A673 (cell line): ENCODE measurements at regions not wholly inside any gene's neighbourhood (a gene's known extent, or its start where the extent isn't known, plus 50 kb on each side); places are given as distances from the start of the nearest gene placed in this dataset.

Experiments
- BruUV-seq: library from RNA; stranded (reverse); fragments of 400-500 nt; replicated peaks from 2 replicates; lab custom pipeline; 2021; lab: Mats Ljungman, UMichigan
- CTCF ChIA-PET: fragments of 300-600 bp; sonication (Branson Sonifier 250); formaldehyde crosslinking; loops from one replicate; lab custom pipeline; 2022; ENCODE audit warnings: antibody characterized with exemption; lab: Charles Lee
- POLR2A ChIA-PET: fragments of 300-600 bp; sonication (Branson Sonifier 250); formaldehyde crosslinking; loops from one replicate; lab custom pipeline; 2022; ENCODE audit warnings: antibody characterized with exemption; ENCODE audit not compliant: low non-redundant PET; lab: Charles Lee
- DNase-seq: peaks from one replicate; pipeline ENCODE4 v3.0.0-alpha.2; 2015; ENCODE audit warnings: low spot score
- H3K27ac ChIP-seq: fragments of 200-600 bp; sonication (generic); 2 replicates; pipeline ENCODE4 v1.5.1; 2016; ENCODE audit warnings: mixed run types, low read depth, mild to moderate bottlenecking, mixed read lengths, antibody characterized with exemption, low read length; ENCODE audit not compliant: poor library complexity, severe bottlenecking
- H3K27me3 ChIP-seq: fragments of 200-600 bp; sonication (generic); replicated peaks from 2 replicates; pipeline ENCODE4 v1.6.1; 2017; ENCODE audit warnings: mixed run types, low read depth, mild to moderate bottlenecking, mixed read lengths, antibody characterized with exemption, low read length; ENCODE audit not compliant: insufficient read depth, poor library complexity
- H3K36me3 ChIP-seq: fragments of 200-600 bp; sonication (generic); 2 replicates; pipeline ENCODE4 v1.6.1; 2016; ENCODE audit warnings: mixed run types, mild to moderate bottlenecking, mixed read lengths, antibody characterized with exemption, low read length; ENCODE audit not compliant: insufficient read depth, poor library complexity, severe bottlenecking
- H3K4me1 ChIP-seq: fragments of 200-600 bp; sonication (generic); 2 replicates; pipeline ENCODE4 v1.6.1; 2017; ENCODE audit warnings: mixed run types, mild to moderate bottlenecking, mixed read lengths, antibody characterized with exemption, low read length; ENCODE audit not compliant: insufficient read depth, poor library complexity, severe bottlenecking
- H3K4me3 ChIP-seq: fragments of 200-600 bp; sonication (generic); 2 replicates; pipeline ENCODE4 v1.5.1; 2016; ENCODE audit warnings: low read depth, mixed run types, mild to moderate bottlenecking, mixed read lengths, low read length; ENCODE audit not compliant: poor library complexity, severe bottlenecking
- H3K9me3 ChIP-seq: fragments of 200-600 bp; sonication (generic); 2 replicates; pipeline ENCODE4 v1.6.1; 2016; ENCODE audit warnings: mixed run types, low read depth, mild to moderate bottlenecking, mixed read lengths, antibody characterized with exemption, low read length; ENCODE audit not compliant: poor library complexity, severe bottlenecking
- CTCF ChIP-seq: fragments of 300-800, 200-600 bp; sonication (generic); conservative IDR thresholded peaks from 2 replicates; pipeline ENCODE4 v1.5.1; 2017; ENCODE audit warnings: low read depth, mild to moderate bottlenecking, antibody characterized with exemption, low read length, moderate library complexity, mixed read lengths
- EZH2 ChIP-seq: fragments of 200-600 bp; sonication (generic); IDR thresholded peaks from 2 replicates; pipeline ENCODE4 v1.6.1; 2017; ENCODE audit warnings: borderline replicate concordance, low read depth, mild to moderate bottlenecking, mixed read lengths, antibody characterized with exemption, low read length; ENCODE audit not compliant: poor library complexity, severe bottlenecking
- intact Hi-C: fragments of 100-400 bp; cut with micrococcal nuclease; formaldehyde crosslinking; loops from one replicate; pipeline ENCODE4 v1.10.0; 2022; ENCODE audit not compliant: unreplicated experiment

GRCh38 chr1:187959062-187959461 is 1130.3 kb downstream of the PLA2G4A start:
- H3K9me3 ChIP-seq: no peaks in the 10 kb centered on the region
- no peak overlapping the region for H3K4me3 ChIP-seq
- intact Hi-C loops: no loop called here
- ChIA-PET POLR2A (no interaction called here), CTCF (no interaction called here)
- no peak for TF ChIP-seq EZH2
- no peak for TF ChIP-seq CTCF
- no peak overlapping the region for H3K27ac ChIP-seq
- H3K4me1 ChIP-seq: peaks cover 12% of the 10 kb centered on the region
- no TSS peak for BruUV-seq
- no peaks in the 10 kb centered on the region for H3K27me3 ChIP-seq
- no peaks in the 10 kb centered on the region for H3K36me3 ChIP-seq
- DNase-seq: peak; percentile 17

GRCh38 chr1:187960125-187960638 is 1131.4 kb downstream of the PLA2G4A start:
- no TSS peak for BruUV-seq
- Histone ChIP-seq H3K27ac (no peak overlapping the region), H3K4me3 (no peak overlapping the region), H3K36me3 (no peaks in the 10 kb centered on the region), H3K27me3 (no peaks in the 10 kb centered on the region), H3K9me3 (no peaks in the 10 kb centered on the region), H3K4me1 (peaks cover 12% of the 10 kb centered on the region)
- no peak for DNase-seq
- POLR2A ChIA-PET: no interaction called here
- CTCF ChIA-PET: no interaction called here
- TF ChIP-seq CTCF (no peak), EZH2 (no peak)
- intact Hi-C loops: no loop called here

- DNase-seq: no peak
- H3K4me1 ChIP-seq: peaks cover 12% of the 10 kb centered on the region
- ChIA-PET POLR2A (no interaction called here), CTCF (no interaction called here)
- no peak overlapping the region for H3K27ac ChIP-seq
- H3K4me3 ChIP-seq: no peak overlapping the region
- intact Hi-C loops: no loop called here
- TF ChIP-seq CTCF: no peak
- TF ChIP-seq EZH2: no peak
- no peaks in the 10 kb centered on the region for H3K27me3 ChIP-seq
- no TSS peak for BruUV-seq
- H3K36me3 ChIP-seq: no peaks in the 10 kb centered on the region
- H3K9me3 ChIP-seq: no peaks in the 10 kb centered on the region
Observed at GRCh38 chr1:187961895-187962294, 1133.1 kb downstream of the PLA2G4A start.
